ENCODE measurements at regions not wholly inside any gene's neighbourhood (a gene's known extent, or its start where the extent isn't known, plus 50 kb on each side); places are given as distances from the start of the nearest gene placed in this dataset.
"Not testable (repeated sequence)": the region's sequence is repeated elsewhere in the genome, so short reads cannot be mapped to it uniquely, and the experiment has no call there.

DNA sequence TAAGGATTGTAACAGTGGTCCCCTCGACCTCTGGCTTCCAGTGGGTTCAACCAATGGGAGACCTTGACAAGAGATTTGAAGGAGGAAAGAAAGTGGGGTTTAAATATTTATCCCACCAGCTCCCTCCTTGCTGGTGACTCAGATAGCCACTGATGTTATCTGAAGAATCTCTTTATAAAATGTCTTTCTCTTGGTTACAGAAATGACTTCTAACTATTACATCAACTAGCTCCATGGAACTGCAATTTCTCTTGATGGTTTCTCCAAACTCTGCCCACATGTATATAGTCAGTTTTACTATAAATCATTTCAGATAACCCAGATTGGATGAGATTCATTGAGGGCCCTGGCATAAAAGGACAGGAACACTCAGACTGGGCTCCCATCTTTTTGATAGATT lies 920.2 kb upstream of the SOX9 start:
- no peaks in the 10 kb centered on the region for H3K9me3 ChIP-seq (ENCODE audit: control insufficient read depth, insufficient read depth, low read length)
- no peak overlapping the region for H3K9ac ChIP-seq (ENCODE audit: low read depth, low read length)
- H3K4me1 ChIP-seq (ENCODE audit: insufficient read depth, low read length) = no peaks in the 10 kb centered on the region
- H3K36me3 ChIP-seq (ENCODE audit: insufficient read depth, low read length) = no peaks in the 10 kb centered on the region

DNA sequence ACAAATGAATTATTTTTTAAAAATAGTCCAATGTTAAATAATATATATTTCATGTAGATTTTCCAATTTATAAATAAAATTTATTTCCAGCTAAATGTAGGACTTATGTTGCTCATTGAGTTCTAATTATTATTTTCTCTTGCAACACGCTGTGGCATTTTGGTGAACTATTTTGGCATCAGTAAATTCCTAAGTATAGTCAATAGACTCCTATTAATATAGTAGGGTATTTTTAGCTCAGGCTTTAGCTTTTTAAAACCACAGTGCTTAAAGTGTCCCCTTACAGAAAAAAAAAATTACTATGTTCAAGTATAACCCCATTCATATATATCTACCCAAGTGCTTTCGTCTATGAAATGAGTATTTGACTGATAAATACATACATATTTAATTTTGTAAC lies 919.2 kb upstream of the SOX9 start:
- no peak overlapping the region for H3K9ac ChIP-seq (ENCODE audit: low read depth, low read length)
- no peaks in the 10 kb centered on the region for H3K36me3 ChIP-seq (ENCODE audit: insufficient read depth, low read length)
- no peaks in the 10 kb centered on the region for H3K9me3 ChIP-seq (ENCODE audit: control insufficient read depth, insufficient read depth, low read length)
- H3K4me1 ChIP-seq (ENCODE audit: insufficient read depth, low read length) = no peaks in the 10 kb centered on the region

DNA sequence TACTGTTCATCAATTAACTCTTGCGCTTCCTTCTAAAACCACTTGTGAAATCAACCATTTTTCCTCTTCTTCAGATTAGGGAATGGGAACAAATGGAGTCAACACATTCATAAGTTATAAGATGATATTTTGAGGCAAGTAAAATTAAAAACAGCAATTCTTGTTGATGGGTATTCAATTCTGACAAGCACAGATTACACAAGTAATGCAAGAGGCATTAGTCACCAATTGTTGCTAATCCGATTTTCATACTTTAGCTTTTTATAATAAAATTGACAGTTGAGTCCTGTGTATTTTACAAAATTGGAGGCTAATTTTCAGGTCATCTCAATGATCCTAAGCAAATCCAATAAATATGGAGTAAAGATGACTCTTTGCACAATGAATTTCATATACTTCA lies 918.4 kb upstream of the SOX9 start:
- H3K9ac ChIP-seq (ENCODE audit: low read depth, low read length) = no peak overlapping the region
- H3K4me1 ChIP-seq (ENCODE audit: insufficient read depth, low read length) = no peaks in the 10 kb centered on the region
- H3K36me3 ChIP-seq (ENCODE audit: insufficient read depth, low read length) = no peaks in the 10 kb centered on the region
- H3K9me3 ChIP-seq (ENCODE audit: control insufficient read depth, insufficient read depth, low read length) = no peaks in the 10 kb centered on the region

DNA sequence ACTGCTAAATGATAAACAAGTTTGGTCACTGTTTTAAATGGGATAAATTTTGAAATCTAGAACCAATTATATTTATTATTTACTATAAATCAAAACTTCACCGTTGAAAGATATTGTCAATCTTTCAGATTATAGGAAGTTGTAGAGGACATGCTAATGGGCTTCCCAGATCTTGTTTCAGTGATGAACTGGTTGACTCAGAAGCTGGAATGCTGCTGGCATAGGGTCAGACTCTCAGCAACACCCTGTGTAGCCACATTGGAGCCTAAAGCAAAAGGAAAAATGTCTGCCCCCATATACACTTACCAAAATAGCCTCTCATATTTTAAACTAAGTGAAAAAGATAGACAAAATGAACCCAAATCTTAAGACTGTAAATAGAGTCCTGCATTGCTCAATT lies 916.9 kb upstream of the SOX9 start:
- Histone ChIP-seq H3K4me1 (ENCODE audit: insufficient read depth, low read length) (no peaks in the 10 kb centered on the region), H3K36me3 (ENCODE audit: insufficient read depth, low read length) (no peaks in the 10 kb centered on the region), H3K9me3 (ENCODE audit: control insufficient read depth, insufficient read depth, low read length) (no peaks in the 10 kb centered on the region), H3K9ac (ENCODE audit: low read depth, low read length) (no peak overlapping the region)

DNA sequence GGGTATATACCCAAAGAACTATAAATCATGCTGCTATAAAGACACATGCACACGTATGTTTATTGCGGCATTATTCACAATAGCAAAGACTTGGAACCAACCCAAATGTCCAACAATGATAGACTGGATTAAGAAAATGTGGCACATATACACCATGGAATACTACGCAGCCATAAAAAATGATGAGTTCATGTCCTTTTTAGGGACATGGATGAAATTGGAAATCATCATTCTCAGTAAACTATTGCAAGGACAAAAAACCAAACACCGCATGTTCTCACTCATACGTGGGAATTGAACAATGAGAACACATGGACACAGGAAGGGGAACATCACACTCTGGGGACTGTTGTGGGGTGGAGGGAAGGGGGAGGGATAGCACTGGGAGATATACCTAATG lies 914.9 kb upstream of the SOX9 start:
- not testable (repeated sequence) for H3K4me1 ChIP-seq (ENCODE audit: insufficient read depth, low read length); H3K9me3 ChIP-seq (ENCODE audit: control insufficient read depth, insufficient read depth, low read length); H3K9ac ChIP-seq (ENCODE audit: low read depth, low read length); H3K36me3 ChIP-seq (ENCODE audit: insufficient read depth, low read length)

DNA sequence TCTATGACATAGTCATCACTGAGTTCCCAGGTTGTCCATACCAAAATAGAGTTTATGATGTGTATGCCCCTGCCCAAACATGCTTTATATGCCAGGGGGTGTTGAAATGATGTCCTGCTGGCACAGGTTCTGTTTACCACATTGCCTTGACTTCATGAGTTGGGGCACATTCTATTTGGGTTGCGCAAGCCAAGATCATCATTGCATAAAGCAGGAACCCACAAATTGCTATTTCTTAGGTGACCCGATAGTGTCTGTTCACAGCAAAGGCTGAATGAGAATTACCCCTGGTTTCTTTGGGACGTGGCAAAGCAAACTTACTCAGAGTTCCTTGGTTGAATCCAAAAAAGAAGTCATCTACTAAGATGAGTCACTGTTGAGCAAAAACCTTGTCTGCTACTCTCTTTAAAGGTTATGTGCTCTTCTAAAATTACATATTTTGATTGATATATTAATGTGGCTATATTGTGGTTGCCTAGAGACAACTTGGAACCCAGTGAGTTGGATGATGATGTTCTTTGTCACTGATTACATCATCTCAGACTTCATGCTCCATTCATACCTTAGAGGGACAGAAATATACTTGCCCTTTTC lies 912.6 kb upstream of the SOX9 start:
- no peaks in the 10 kb centered on the region for H3K9me3 ChIP-seq (ENCODE audit: control insufficient read depth, insufficient read depth, low read length)
- H3K9ac ChIP-seq (ENCODE audit: low read depth, low read length) = no peak overlapping the region
- no peaks in the 10 kb centered on the region for H3K36me3 ChIP-seq (ENCODE audit: insufficient read depth, low read length)
- no peaks in the 10 kb centered on the region for H3K4me1 ChIP-seq (ENCODE audit: insufficient read depth, low read length)

DNA sequence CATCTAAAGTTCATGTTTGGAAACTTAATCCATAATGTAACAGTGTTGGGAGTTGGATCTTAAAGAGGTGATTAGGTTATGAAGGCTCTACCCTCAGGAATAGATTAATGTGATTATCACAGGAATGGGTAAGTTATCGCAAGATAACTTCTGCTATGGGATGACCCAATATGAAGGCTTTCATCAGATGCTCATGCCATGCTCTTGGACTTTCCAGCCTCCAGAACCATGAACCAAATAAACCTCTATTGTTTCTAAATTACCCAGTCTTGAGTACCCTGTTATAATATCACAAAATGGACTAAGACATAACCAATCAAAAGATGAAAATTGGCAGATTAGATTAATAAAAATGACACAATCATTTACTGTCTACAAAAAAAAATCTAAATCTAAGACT lies 906.9 kb upstream of the SOX9 start:
- no peak overlapping the region for H3K9ac ChIP-seq (ENCODE audit: low read depth, low read length)
- H3K4me1 ChIP-seq (ENCODE audit: insufficient read depth, low read length) = no peaks in the 10 kb centered on the region
- no peaks in the 10 kb centered on the region for H3K36me3 ChIP-seq (ENCODE audit: insufficient read depth, low read length)

DNA sequence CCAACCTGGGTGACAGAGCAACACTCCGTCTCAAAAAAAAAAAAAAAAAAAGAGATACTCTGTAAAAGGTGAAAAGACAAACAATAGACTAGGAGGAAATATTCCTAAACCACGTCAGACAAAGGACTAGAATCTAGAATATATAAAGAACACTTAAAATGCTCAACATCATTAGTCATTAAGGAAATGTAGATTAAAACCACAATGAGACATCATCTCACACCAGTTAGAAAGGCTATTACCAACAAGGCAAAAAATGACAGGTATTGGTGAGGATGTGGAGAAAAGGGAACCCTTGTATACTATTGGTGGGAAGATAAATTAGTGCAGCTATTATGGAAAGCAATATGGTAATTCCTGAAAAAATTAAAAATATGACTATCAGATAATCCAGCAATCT lies 903.1 kb upstream of the SOX9 start:
- H3K9me3 ChIP-seq (ENCODE audit: control insufficient read depth, insufficient read depth, low read length) = no peaks in the 10 kb centered on the region
- no peaks in the 10 kb centered on the region for H3K36me3 ChIP-seq (ENCODE audit: insufficient read depth, low read length)
- H3K9ac ChIP-seq (ENCODE audit: low read depth, low read length) = no peak overlapping the region
- no peaks in the 10 kb centered on the region for H3K4me1 ChIP-seq (ENCODE audit: insufficient read depth, low read length)

More for the DNA sequence above, 906.9 kb upstream of the SOX9 start:
- H3K9me3 ChIP-seq (ENCODE audit: control insufficient read depth, insufficient read depth, low read length) = no peaks in the 10 kb centered on the region

DNA sequence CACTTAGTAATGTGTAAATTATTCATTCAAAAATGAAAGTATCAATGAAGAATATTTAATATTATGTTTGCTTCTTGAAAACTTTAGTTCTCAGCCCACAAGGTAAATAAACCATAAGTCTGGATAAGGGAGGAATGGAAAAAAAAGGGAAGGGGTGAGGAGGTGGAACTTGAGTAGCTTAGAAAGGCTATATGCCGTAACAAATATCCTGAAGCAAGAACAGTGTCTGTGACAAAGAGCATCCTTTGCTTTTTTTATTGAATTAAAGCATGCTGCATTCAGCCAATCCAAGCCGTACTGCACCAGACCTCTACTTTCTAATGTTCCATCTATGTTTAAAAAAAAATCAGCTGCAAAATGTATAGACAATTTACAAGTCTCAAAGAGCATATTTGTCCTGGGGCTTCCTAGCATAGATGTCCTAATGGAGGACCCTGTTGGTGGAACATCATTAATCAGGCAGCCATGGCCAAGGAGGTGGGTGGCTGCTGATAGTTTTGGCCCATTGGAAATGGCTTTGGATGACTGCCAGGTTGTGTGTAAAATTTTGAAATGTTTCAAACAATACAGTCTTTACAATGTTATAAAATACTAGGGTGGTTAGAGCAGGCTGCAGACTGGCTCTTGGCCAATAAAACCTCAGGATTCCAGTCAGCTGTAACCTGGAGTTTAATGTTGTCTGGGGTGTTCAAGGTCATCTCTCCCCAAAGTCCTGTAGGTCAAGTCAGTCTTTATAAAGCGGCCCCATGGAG lies 895.8 kb upstream of the SOX9 start:
- H3K9ac ChIP-seq (ENCODE audit: low read depth, low read length) = no peak overlapping the region
- H3K36me3 ChIP-seq (ENCODE audit: insufficient read depth, low read length) = no peaks in the 10 kb centered on the region
- no peaks in the 10 kb centered on the region for H3K4me1 ChIP-seq (ENCODE audit: insufficient read depth, low read length)
- no peaks in the 10 kb centered on the region for H3K9me3 ChIP-seq (ENCODE audit: control insufficient read depth, insufficient read depth, low read length)

DNA sequence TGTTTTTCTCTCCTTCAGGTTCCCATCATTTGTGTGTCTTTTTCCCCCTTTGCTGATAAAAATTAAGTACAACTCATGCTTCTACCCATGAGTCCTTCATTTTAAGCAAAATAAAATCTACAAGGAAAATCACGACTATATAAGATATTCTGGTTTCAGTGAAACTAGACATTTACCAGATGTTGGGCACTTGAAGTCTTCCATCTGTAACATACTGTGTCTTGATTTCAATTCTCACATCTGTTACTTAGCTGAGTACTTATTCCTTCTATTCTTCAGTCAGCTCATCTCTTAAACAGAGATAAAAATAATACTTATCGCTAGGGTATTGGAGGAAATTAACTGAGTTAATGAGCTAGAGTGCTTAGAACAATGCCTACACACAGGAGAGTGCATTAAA lies 893.0 kb upstream of the SOX9 start:
- Histone ChIP-seq H3K9ac (ENCODE audit: low read depth, low read length) (no peak overlapping the region), H3K9me3 (ENCODE audit: control insufficient read depth, insufficient read depth, low read length) (no peaks in the 10 kb centered on the region), H3K36me3 (ENCODE audit: insufficient read depth, low read length) (no peaks in the 10 kb centered on the region), H3K4me1 (ENCODE audit: insufficient read depth, low read length) (no peaks in the 10 kb centered on the region)

DNA sequence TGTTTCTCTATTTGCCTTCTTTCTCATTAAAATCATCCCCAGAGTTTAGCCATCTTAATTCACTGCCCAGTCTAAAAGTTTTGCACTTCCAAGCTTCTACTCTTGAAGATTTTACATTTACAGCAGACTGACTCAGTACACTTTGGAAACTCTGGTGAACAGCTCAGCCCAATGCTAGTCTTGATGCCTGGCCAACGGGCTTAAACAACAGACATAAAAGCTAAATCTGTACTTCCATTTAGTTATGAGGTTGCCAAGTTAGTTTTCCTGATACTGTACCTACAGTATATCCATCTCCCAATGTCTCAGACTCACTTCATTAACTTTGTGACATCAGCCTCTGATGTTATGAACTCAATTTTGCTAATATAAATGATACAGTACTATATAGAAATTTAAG lies 891.8 kb upstream of the SOX9 start:
- Histone ChIP-seq H3K9ac (ENCODE audit: low read depth, low read length) (no peak overlapping the region), H3K9me3 (ENCODE audit: control insufficient read depth, insufficient read depth, low read length) (no peaks in the 10 kb centered on the region), H3K36me3 (ENCODE audit: insufficient read depth, low read length) (no peaks in the 10 kb centered on the region), H3K4me1 (ENCODE audit: insufficient read depth, low read length) (no peaks in the 10 kb centered on the region)

DNA sequence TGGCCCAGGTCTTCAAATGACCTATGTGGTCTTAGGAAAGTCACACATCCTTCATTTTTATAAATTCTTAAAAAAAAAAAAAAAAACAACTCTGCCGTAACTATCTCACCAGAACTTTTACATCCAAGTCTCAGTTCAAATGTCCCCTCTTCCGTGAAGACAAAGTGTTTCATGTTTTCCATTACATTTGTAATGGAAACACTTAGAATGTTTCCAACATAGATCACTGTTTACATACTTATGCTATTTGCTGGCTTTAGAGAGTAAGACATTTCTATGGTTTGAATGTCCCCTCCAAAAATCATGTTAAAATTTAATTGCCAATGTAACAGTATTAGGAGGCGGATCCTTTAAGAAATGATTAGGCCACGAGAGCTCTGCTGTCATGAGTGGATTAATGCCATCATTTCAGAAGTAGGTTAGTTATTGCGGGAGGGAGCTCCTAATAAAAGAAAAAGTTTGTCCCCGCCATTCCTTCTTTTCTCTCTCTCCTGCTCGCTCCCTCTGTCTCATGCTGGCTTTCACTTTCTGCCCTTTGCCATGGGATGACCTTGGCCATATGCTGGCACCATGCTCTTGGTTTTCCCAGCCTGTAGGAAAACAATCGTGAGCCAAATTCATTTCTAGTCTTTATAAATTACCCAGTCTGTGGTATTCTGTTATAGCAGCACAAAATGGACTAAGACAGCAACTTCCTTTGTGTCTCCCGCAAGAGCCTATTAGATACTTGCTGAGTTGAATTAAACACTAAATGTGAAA lies 887.8 kb upstream of the SOX9 start:
- no peak overlapping the region for H3K9ac ChIP-seq (ENCODE audit: low read depth, low read length)
- no peaks in the 10 kb centered on the region for H3K36me3 ChIP-seq (ENCODE audit: insufficient read depth, low read length)
- no peaks in the 10 kb centered on the region for H3K9me3 ChIP-seq (ENCODE audit: control insufficient read depth, insufficient read depth, low read length)
- no peaks in the 10 kb centered on the region for H3K4me1 ChIP-seq (ENCODE audit: insufficient read depth, low read length)

DNA sequence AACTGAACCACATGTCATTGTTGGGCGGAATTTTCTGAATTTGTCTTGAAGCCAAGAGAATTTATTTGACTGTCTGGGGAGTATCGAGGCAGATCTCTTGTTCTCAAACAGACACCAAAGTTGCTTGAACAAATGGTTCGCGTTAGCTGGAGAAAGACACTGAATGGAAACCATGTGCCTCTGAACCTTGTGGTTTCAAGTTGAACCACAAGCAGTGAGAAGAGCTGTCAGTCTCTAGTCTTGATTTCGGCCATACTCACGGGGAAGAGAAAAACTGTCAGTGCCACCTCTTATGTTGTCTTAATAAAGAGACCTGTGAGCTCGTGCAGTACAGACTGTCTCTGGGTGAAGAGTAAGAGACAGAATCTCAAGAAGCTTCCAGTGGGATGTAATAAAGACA lies 886.5 kb upstream of the SOX9 start:
- Histone ChIP-seq H3K36me3 (ENCODE audit: insufficient read depth, low read length) (no peaks in the 10 kb centered on the region), H3K4me1 (ENCODE audit: insufficient read depth, low read length) (no peaks in the 10 kb centered on the region), H3K9ac (ENCODE audit: low read depth, low read length) (no peak overlapping the region), H3K9me3 (ENCODE audit: control insufficient read depth, insufficient read depth, low read length) (no peaks in the 10 kb centered on the region)

DNA sequence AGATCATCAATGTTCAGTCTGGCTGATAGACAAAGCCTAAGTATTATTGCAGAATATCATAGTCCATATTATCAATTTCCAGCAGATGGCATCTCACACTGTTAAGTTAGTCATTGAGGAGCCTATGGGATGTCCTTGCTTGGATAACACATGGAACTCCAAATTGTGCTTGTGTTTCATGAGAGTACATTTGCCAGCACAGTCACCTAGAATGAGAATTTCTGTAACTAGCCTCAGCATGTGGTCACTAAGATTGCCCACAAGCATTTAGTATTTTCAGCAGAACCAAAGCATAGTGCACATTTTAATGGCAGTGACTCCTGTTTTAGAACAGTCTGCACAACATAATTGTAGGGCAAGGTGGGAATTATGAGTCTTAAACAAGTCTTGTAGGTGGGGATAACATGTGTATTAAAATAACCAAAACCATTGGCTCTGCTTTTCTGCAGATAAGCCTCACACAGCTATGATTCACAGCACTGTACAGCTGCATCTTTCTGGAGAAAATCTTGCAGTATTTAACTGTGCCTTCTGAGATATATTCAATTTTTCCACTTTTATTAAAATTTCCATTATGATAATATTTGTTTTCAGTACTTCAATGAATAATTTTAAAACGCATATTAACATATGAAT lies 882.8 kb upstream of the SOX9 start:
- H3K9me3 ChIP-seq (ENCODE audit: control insufficient read depth, insufficient read depth, low read length) = no peaks in the 10 kb centered on the region
- no peaks in the 10 kb centered on the region for H3K36me3 ChIP-seq (ENCODE audit: insufficient read depth, low read length)
- H3K9ac ChIP-seq (ENCODE audit: low read depth, low read length) = no peak overlapping the region
- H3K4me1 ChIP-seq (ENCODE audit: insufficient read depth, low read length) = no peaks in the 10 kb centered on the region

All from ES-I3 (cell line).